Gastroesophageal sphincter (tissue), 3 donors: ENCODE measurements at regions not wholly inside any gene's neighbourhood (a gene's known extent, or its start where the extent isn't known, plus 50 kb on each side); places are given as distances from the start of the nearest gene placed in this dataset.

Experiments
- CTCF ChIP-seq, 4 experiments: fragments of 200-600 bp in 2 of 4; fragments of 450-650 bp in 2 of 4; sonication (generic) in 1 of 4; IDR thresholded peaks; one replicate each; pipeline ENCODE4 v1.5.1; 2017 to 2019; ENCODE audit warnings: antibody characterized with exemption in 4 of 4, mild to moderate bottlenecking in 2 of 4, moderate library complexity in 2 of 4
- EP300 ChIP-seq: sonication (generic); formaldehyde crosslinking; IDR thresholded peaks from one replicate; pipeline ENCODE4 v1.6.1; 2017; ENCODE audit warnings: antibody characterized with exemption, mild to moderate bottlenecking
- POLR2A ChIP-seq, 2 donors: fragments of 450-650 bp; IDR thresholded peaks; one replicate each; pipeline ENCODE4 v1.6.1; 2017; ENCODE audit warnings: antibody characterized with exemption in 2 of 2, mild to moderate bottlenecking in 2 of 2, moderate library complexity in 1 of 2

GRCh38 chr14:55847766-55848165 is 267.8 kb downstream of the KTN1 start:
- TF ChIP-seq POLR2A (IDR thresholded peaks at IDR 0.05) (no peak), CTCF (IDR thresholded peaks at IDR 0.05) (no peak), EP300 (no peak)
